ENCODE measurements at regions not wholly inside any gene's neighbourhood (a gene's known extent, or its start where the extent isn't known, plus 50 kb on each side); places are given as distances from the start of the nearest gene placed in this dataset.
A peak's percentile ranks its signal among the peaks of the same experiment; 100 is the strongest.

- WGBS, 3 donors = 51 to 71% (median 59%) methylated on average over 5 of the region's 5 CpGs
- TF ChIP-seq EP300 (IDR thresholded peaks at IDR 0.05) = no peak
- TF ChIP-seq POLR2A (IDR thresholded peaks at IDR 0.05) = no peak
- TF ChIP-seq, protein P1, sequence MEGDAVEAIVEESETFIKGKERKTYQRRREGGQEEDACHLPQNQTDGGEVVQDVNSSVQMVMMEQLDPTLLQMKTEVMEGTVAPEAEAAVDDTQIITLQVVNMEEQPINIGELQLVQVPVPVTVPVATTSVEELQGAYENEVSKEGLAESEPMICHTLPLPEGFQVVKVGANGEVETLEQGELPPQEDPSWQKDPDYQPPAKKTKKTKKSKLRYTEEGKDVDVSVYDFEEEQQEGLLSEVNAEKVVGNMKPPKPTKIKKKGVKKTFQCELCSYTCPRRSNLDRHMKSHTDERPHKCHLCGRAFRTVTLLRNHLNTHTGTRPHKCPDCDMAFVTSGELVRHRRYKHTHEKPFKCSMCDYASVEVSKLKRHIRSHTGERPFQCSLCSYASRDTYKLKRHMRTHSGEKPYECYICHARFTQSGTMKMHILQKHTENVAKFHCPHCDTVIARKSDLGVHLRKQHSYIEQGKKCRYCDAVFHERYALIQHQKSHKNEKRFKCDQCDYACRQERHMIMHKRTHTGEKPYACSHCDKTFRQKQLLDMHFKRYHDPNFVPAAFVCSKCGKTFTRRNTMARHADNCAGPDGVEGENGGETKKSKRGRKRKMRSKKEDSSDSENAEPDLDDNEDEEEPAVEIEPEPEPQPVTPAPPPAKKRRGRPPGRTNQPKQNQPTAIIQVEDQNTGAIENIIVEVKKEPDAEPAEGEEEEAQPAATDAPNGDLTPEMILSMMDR (IDR thresholded peaks at IDR 0.05) = no peak
- intact Hi-C loops (cut with DNase I) = no loop called here
- DNase-seq = no peak
- Histone ChIP-seq H3K27ac (no peak overlapping the region), H3K9me3 (no peaks in the 10 kb centered on the region), H3K4me1 (ENCODE audit: insufficient read depth) (no peaks in the 10 kb centered on the region), H3K27me3 (no peaks in the 10 kb centered on the region), H3K4me3 (no peak overlapping the region), H3K36me3 (no peaks in the 10 kb centered on the region)
Measured at GRCh38 chr5:171684169-171684568, 101.4 kb upstream of the SMIM23 start.

GRCh38 chr5:171688696-171689495 is 96.7 kb upstream of the SMIM23 start:
- H3K36me3 ChIP-seq = no peaks in the 10 kb centered on the region
- H3K27me3 ChIP-seq = no peaks in the 10 kb centered on the region
- intact Hi-C loops (cut with DNase I) = no loop called here
- no peak overlapping the region for H3K4me3 ChIP-seq
- H3K9me3 ChIP-seq = no peaks in the 10 kb centered on the region
- TF ChIP-seq, protein P1 (IDR thresholded peaks at IDR 0.05) = no peak
- TF ChIP-seq EP300 (IDR thresholded peaks at IDR 0.05) = no peak
- no peak for TF ChIP-seq POLR2A (IDR thresholded peaks at IDR 0.05)
- H3K27ac ChIP-seq = no peak overlapping the region
- WGBS, 3 donors = 85 to 87% (median 86%) methylated on average over 11 of the region's 11 CpGs
- DNase-seq = peak in 1 of 5 donors; percentile 15
- H3K4me1 ChIP-seq (ENCODE audit: insufficient read depth) = no peaks in the 10 kb centered on the region

- intact Hi-C loops (cut with DNase I) = no loop called here
Measured at GRCh38 chr5:171689853-171690417, 95.7 kb upstream of the SMIM23 start.

GRCh38 chr5:171692107-171692506 is 93.5 kb upstream of the SMIM23 start:
- WGBS, 3 donors = 61 to 84% (median 72%) methylated on average over 3 of the region's 3 CpGs
- no peak for DNase-seq
- no peaks in the 10 kb centered on the region for H3K36me3 ChIP-seq
- intact Hi-C loops (cut with DNase I) = no loop called here
- H3K27me3 ChIP-seq = no peaks in the 10 kb centered on the region
- H3K27ac ChIP-seq = no peak overlapping the region
- TF ChIP-seq, protein P1 (IDR thresholded peaks at IDR 0.05) = no peak
- TF ChIP-seq EP300 (IDR thresholded peaks at IDR 0.05) (no peak), POLR2A (IDR thresholded peaks at IDR 0.05) (no peak)
- H3K4me1 ChIP-seq (ENCODE audit: insufficient read depth) = no peaks in the 10 kb centered on the region
- no peak overlapping the region for H3K4me3 ChIP-seq
- H3K9me3 ChIP-seq = no peaks in the 10 kb centered on the region

More at GRCh38 chr5:171689853-171690417, 95.7 kb upstream of the SMIM23 start:
- TF ChIP-seq POLR2A (IDR thresholded peaks at IDR 0.05) (no peak), EP300 (IDR thresholded peaks at IDR 0.05) (no peak)
- TF ChIP-seq, protein P1 (IDR thresholded peaks at IDR 0.05) = no peak
- no peaks in the 10 kb centered on the region for H3K27me3 ChIP-seq
- no peaks in the 10 kb centered on the region for H3K9me3 ChIP-seq
- no peak overlapping the region for H3K27ac ChIP-seq
- H3K4me3 ChIP-seq = no peak overlapping the region
- H3K36me3 ChIP-seq = no peaks in the 10 kb centered on the region
- DNase-seq = no peak
- H3K4me1 ChIP-seq (ENCODE audit: insufficient read depth) = no peaks in the 10 kb centered on the region

All from ovary (tissue), 7 donors.